HG03135 (cell line): ENCODE measurements at regions not wholly inside any gene's neighbourhood (a gene's known extent, or its start where the extent isn't known, plus 50 kb on each side); places are given as distances from the start of the nearest gene placed in this dataset.

Experiments
- ATAC-seq: cut with Tn5 transposase; IDR thresholded peaks from one replicate; pipeline ENCODE4 v1.9.1; 2021; ENCODE audit warnings: mild to moderate bottlenecking, moderate library complexity; ENCODE audit not compliant: unreplicated experiment

DNA sequence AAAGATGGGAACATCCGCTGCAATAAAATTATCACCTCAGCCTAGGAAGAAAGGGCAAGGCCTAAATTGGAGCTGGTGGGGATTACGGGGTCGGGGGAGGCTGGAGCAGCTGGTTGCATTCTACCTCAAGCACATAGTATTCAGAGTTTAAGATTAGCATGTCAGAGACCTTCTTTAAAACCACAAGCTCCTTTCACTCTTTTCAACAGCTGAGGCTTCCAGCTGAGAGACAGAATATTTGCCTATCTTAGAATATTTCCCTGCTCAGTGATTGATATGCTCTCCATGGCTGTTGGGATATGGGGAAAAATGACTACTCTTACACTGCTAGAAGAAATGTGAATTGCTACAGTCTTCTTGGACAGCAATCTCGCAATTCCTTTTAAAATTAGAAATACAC lies 248.6 kb downstream of the TBX15 start:
- ATAC-seq, result no peak

DNA sequence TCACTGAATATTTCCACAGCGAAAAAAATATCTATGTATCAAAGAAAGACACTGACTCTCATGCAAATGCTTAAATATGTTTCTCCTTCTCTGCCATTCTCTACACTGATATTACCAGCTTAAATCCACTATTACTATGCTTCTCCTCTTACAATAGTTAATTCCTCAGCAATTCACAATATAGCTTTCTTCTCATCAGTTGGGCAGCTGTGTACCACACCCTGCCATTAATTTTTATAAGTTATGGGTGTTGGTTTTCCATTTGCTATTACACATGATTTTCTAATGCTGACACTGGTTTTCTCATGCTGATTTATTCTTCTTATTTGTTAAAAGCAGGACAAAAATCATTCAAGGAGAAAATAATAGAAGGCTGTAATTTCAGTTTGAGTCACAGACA lies 251.8 kb downstream of the TBX15 start:
- no peak for ATAC-seq

DNA sequence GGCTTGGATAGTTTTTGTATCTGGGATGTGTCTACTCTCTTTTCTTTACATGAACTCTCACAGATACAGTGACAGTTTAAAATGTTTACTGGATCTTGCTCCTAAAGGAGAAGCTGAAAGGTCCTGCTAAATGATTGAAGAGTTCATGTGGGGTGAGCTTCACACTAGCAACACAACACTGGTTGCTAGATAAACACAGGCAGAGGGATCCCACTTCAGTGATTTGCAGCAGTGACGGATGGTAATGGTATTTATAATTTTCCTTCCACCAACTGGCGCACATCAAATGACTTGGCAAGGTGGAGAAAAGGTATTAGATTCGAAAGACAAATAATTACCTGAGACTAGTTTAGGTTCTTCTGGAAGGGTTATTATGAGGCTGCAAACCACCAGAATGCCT lies 270.2 kb downstream of the TBX15 start:
- no peak for ATAC-seq

DNA sequence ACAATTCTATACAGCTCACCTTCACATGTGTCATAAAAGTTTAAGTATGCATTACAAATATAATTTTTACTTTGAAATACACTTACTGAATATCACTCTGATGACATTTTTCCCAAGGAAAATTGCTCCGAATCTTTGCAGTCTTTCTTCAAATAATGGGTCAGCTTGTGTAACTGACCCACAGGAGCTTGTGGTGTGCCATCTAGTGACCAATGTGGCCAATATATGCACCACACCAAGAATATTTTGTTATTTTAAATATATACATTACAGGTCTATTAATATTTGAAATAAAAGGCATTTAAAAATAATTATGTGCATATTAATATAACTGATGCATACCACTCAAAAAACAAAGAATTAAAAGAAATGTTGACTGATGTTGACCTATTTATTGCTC lies 271.4 kb downstream of the TBX15 start:
- ATAC-seq, result no peak

DNA sequence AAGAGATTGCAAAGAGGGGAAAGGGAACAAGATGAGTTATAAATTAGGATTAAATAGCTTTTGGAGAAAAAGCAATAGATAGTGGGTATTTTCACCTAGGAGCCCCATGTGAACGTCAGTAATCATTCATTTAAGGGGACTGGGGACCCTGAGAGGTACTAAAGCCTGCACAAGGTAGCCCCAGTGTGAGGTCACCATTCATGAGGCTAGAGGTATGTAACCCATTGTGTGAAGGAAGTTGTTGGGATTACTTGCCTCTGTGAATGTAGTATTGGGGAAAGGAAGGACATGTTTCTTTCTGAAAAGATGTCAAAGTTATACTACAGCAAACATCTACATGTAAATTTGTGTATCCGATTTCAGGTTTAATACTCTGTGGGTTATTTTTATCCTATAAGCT lies 276.8 kb downstream of the TBX15 start:
- ATAC-seq, result no peak

DNA sequence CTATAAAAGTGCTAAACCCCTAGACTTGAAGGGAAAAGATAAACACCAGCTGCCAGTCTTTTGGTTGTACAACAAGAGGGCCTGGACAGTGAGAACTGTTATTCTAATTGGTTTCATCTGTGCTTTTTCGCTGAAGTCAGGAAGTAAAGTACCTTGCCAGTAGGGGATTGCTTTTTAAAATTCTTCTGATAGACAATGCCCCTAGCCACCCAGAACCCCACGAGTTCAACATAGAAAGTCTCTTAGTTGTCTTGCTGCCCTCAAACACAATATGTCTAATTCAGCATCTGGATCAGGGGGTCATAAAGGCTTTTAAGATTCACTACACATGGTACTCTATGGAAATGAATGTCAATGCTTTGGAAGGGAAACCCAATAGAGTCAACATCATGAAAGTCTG lies 289.2 kb downstream of the TBX15 start:
- no peak for ATAC-seq

DNA sequence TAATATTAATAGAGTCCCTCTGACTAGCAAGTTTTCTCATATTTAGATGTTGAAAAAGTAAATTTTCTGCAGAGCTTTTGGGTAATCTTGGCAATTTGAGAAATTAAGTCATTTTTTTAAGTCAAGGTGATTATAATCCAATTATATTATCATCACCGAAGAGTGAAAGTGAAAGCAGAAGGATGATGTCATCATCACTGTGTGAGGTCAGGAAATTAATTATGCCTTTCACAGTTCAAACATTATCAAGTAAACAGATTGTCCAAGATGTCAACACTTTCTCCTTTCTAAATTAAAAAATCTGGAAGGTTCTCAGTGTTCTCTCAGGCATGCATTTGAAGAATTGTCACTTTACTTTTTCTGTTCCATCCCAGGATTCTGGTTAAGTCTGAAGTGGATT lies 296.0 kb downstream of the TBX15 start:
- ATAC-seq, result no peak

DNA sequence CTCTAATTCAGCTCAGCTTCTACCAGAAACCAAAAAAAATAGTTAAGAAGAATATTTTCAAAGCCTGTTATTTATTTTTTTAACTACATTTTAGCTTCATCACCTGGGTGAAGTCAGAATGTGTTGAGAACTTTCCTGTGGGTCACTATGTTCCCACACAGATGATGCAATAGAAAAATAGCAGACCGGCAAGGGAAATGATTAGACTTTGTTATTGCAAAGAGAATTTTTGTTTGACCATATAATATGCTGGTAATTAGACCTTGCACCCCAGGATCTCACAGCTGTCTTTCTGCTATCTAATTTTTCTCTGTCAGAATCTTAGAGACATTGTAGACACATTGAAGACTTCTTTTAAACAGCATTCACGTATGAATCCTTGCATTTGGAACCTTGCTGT lies 299.3 kb downstream of the TBX15 start:
- ATAC-seq, result no peak

DNA sequence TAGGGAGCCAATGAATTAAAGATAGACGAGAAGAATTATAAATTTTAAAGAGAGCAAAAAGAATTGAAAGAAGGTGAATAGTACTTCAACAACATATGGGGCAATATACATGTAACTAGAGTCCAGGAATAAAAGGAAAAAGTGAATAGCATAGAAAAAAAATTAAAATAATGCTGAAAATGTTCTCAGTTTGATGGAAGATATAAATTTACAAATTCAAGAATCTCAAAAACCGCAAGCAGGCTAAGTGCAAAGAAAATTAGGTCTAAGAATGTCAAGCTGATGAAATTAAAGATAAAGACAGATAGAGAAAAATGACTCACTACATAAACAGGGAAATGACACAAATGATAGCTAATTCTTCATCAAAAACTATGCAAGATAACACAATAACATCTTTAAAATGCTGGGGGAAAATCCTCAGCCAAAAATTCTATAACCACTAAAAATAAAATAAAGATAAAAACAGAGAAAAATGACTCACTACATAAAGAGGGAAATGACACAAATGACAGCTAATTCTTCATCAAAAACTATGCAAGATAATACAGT lies 326.3 kb downstream of the TBX15 start:
- no peak for ATAC-seq

DNA sequence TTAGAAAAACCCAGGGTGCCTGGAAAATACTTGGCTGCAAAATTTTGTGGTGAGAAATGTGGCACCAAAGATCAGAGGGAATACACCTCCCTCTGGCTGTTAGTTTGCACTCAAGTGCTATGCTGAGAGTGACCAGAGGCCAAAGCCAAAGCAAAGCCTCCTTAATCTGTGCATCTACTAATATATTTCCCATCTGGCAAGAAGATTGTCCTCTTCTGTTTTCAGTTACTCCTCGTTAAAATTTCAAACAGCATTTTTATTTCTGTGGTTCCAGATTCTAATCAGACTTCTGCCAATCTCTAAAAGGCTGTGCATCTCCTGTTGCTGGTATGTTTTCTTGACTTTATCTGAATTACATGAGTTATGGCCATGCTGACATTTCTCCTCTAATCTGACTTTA lies 327.4 kb downstream of the TBX15 start:
- no peak for ATAC-seq

DNA sequence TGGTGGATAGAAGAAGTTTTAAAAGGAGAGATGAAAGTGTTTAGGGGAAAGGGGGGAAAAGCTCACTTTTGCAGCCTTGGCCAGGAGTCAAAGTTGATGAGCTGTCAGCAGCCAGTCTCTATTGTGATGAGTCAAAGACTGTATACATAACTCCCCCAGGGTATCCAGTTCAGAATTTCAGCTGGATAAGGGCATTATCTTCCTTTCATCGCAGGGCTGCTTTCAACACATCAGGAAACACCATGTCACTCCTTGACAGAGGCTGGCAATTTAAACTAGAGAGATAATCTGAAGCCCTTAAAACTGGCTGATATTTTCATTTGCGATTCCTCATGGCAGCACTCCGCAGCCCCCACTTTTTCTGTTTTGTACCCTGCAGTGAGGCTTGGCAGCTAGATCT lies 328.5 kb downstream of the TBX15 start:
- ATAC-seq, result no peak

DNA sequence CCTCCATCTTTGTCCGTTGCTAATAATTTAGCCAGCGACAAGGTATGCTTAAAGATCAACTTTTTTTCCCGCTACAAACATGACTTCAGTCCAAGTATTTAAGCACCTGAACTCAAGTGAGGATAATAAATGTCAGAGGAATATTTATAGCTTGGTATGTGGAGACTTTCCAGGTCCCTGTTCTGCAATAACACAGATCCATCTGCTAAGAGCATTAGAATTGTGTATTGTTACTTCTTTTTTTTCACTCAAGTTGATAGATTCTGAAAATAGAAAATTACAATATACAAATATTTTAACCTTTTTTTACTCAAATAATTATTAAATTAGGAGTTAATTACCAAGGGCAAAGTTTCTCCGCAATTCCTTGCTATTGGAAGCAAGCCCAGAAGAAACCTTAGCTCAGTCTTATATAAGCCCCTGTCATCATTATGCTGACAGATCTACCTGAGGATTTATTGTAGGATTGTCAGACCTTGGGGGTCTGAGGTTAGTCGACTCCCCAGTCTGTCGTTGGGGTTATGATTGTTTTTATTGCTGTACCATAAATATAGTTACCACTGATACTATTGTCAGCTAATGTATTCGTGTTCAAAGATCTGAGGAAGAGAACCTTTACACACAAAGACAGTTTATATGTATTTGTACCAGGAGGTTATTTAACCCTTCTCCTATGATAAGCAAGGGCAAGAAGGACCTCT lies 337.9 kb downstream of the TBX15 start:
- ATAC-seq, result no peak

DNA sequence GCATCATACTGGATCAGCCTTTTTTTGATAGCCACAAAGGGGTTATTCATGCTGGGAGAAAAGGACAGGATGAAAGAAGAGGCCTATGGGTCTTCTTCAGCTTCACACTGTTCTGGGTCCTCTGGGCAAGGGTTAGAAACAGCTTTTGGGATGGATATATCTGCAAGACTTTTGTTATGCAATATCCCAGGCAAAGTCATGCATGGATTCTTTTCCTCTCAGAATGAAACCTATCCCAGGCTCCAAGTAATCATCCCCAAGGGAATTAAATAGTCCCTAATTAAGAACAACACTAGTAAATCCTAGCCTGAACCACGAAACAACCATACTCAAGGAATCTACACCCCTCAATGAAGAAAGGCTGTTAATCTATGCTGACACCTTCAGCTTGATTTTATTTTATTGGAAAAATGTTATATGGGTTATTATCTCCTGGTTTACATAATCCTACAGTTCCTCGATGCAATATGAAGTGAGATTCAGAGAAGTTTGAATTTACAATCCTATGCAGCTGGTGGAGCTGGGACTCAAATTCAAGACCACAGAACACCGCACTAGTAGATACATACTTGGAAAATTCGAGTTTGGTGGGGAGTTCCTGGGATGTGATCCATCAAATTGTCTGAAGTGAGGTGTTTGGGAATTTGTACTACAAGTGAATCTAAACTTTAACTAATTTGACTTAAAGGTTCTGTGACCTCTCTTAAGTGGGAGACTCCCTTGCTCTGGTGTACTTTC lies 338.6 kb downstream of the TBX15 start:
- no peak for ATAC-seq

DNA sequence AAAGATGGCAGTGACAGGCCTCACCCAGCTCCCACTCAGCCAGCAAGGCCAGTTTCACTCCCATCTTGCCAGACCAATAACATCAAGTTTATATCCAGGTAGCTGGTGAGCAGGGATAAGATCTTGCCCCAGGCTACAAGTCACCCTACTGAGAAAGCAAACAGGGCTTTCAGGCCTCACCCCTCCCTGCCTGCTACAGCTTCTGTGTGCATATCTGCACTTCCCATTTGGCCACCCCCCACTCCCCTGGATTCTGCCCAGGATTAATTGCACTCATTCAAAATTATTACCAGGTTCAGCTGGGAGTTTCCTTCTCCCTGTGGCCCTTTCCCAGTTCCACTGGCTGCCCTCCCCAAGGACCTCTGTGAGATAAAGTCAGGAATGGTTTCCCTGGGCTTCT lies 352.1 kb downstream of the TBX15 start:
- ATAC-seq, result no peak

DNA sequence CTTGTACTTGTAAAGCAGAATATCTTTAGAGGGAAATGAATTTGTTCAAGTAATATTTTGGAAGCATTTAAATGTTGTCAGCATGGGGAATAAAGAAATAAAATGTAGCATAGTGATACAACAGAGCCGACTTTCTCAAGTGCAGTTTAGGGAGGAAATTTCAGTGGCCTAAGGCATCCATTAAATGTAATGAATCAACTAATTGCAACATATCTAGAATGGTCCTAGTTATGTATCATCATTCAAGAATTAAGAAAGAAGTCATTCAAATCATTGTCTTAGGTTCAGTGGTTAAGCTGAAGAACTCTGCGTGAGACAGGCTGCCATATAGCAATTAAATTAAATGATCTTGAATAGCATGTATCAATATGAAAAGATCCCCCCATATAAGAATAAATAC lies 360.7 kb downstream of the TBX15 start:
- ATAC-seq, result no peak

DNA sequence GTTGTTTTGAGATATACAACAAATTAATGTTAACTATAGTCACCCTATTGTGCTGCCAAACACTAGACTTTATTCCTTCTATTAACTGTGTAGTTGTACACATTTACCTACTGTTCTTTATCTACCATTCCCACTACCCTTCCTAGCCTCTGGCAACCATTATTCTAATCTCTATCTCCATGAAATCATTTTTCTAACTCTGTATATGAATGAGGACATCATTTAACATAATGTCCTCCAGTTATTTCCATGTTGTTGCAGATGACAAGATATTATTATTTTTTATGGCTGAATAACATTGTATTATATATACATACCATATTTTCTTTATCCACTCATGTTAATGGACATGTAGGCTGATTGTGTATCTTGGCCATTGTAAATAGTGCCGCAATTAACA lies 366.3 kb downstream of the TBX15 start:
- ATAC-seq, result no peak

DNA sequence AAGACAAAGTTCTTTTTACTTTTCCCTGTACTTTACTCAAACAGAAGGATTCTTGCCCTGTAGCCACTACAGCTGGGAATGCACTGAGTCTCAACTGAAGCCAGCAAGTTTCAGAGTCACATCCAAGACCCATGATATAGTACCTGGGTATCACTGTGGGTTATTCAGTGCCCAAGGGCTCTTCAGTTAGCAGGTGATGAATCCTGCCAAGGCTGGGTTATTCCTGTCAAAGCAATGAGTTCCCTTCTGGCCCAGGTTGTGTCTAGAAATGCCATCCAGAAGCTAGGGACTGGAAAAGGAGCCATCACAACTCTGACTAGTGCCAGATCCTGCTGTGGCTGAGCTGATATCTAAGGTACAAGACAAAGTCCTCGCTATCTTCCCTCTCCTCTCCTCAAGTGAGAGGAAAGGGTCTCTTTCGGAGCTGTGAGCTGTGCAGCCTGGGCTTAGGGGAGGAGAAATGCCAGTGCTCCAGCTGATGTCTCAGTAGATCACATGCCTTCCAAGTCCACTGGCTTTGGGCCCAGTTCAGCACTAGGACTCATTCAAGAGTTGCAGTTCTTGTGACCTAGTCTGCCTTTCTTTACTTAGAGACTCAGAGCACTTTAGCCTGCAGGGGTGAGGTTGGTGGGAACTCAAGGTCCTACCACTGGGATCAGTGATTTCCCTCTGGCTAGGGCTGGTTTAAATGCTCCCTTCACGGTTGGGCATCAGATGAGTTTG lies 369.4 kb downstream of the TBX15 start:
- ATAC-seq, result no peak

DNA sequence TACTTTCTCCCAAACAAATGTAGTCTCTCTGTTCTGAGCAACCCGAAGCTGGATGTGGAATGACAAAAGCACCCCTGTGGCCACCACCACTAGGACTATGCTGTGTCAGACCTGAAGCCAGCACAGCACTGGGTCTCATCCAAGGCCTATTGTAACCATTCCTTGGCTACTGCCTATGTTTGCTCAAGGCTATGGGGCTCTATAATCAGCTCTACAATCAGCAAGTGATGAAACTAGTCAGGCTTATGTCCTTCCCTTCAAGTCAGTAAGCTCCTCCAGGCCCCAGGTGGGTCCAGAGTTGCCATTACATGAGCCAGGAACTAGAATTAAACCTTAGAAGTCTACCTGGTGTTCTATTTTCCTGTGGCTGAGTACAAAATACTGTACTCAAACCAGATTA lies 370.2 kb downstream of the TBX15 start:
- ATAC-seq, result no peak

DNA sequence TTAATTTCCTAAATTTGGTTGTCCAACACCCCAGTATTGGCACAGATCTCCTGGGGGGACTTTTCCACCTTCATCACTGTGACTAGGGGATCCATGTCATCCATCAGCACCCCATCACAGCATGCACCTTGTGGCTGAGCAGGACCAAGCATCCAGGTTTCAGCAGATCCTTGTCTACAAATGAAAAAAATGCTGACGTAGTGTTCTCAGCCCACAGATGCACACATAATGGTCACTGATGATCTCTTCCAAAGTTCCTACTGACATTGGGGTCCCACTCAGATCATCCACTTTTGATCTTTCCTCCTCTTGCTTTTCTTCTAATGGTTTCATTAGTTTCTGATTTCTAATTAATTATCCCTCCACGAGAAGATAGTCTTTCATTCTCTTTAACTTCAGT lies 373.1 kb downstream of the TBX15 start:
- ATAC-seq, result no peak

DNA sequence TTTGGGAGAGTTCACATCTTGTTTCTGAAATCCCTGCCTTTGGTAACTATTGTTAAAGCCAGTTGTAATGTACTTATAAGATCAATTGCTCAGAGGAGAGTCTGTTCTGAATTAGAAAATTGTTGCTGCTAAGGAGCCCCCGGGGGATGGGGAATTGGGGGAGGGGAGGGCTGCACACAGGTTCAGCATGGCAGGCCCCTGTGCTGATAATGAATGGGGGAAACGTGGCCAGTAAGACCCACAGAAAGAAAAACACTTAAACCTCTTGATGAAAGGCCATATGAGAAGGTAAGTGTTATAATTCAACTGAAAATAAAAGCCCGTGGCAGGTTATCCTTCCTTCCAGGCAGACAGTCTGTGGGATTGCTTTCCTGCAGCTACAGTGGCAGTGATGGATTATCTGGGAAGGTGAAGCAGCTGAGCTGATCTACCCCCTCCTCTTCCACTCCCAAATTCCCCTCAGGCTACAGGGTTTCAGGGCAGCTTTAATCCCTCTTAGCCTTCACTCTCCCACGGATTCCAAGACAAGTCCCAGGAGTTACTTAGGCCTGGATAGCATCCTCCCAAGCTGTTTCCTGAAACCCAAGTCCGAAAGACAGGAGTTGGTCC lies 398.8 kb downstream of the TBX15 start:
- ATAC-seq, result no peak

DNA sequence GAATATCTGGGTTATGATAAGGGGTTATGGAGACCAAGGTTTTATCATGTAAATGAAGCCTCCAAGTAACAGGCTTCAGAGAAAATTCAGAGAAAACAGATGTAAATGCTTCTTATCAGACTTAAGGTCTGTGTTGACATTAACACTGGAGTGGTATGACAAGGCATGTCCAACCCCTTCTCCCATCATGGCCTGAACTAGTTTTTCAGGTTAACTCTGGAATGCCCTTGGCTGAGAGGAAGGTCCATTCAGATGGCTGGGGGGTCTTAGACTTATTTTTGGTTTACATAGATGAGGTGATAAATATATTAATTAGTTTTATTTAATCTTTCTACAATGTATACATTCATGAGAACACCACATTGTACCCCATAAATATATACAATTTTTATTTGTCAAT lies 399.6 kb downstream of the TBX15 start:
- ATAC-seq, result no peak
